CD4-positive, alpha-beta T cell treated with Interleukin-6 for 4 hours (primary cell): ENCODE measurements at regions not wholly inside any gene's neighbourhood (a gene's known extent, or its start where the extent isn't known, plus 50 kb on each side); places are given as distances from the start of the nearest gene placed in this dataset.

Experiments
- DNase-seq: peaks from one replicate; pipeline ENCODE4 v3.0.0-alpha.2; 2020; ENCODE audit warnings: mixed read lengths

GRCh38 chr2:172204762-172205161 is 102.1 kb upstream of the DLX2 start:
- DNase-seq = no peak

- no peak for DNase-seq
Measured at GRCh38 chr2:172205292-172205691, 102.6 kb upstream of the DLX2 start.

- DNase-seq = no peak
Measured at GRCh38 chr2:172207911-172208310, 105.2 kb upstream of the DLX2 start.

GRCh38 chr2:172208791-172209325 is 106.2 kb upstream of the DLX2 start:
- DNase-seq = no peak

- no peak for DNase-seq
Measured at GRCh38 chr2:172210599-172210998, 107.9 kb upstream of the DLX2 start.

GRCh38 chr2:172211512-172211911 is 108.8 kb upstream of the DLX2 start:
- DNase-seq = no peak

GRCh38 chr2:172213116-172213860 is 110.6 kb upstream of the DLX2 start:
- DNase-seq = no peak

GRCh38 chr2:172214252-172214651 is 111.6 kb upstream of the DLX2 start:
- DNase-seq = no peak

- no peak for DNase-seq
Measured at GRCh38 chr2:172215172-172215935, 112.7 kb upstream of the DLX2 start.

- DNase-seq = no peak
Measured at GRCh38 chr2:172215936-172216335, 113.2 kb upstream of the DLX2 start.

- no peak for DNase-seq
Measured at GRCh38 chr2:172216477-172216876, 113.8 kb upstream of the DLX2 start.

- no peak for DNase-seq
Measured at GRCh38 chr2:172219201-172219600, 116.5 kb upstream of the DLX2 start.

GRCh38 chr2:172220121-172220520 is 117.4 kb upstream of the DLX2 start:
- no peak for DNase-seq

GRCh38 chr2:172223601-172224054 is 120.9 kb upstream of the DLX2 start:
- DNase-seq = peak; percentile 36

- DNase-seq = no peak
Measured at GRCh38 chr2:172225786-172226185, 123.1 kb upstream of the DLX2 start.

GRCh38 chr2:172226244-172227061 is 123.8 kb upstream of the DLX2 start:
- peak; percentile 49 for DNase-seq

GRCh38 chr2:172227719-172228118 is 125.0 kb upstream of the DLX2 start:
- DNase-seq = no peak

GRCh38 chr2:172228177-172228808 is 125.6 kb upstream of the DLX2 start:
- no peak for DNase-seq

GRCh38 chr2:172229125-172229524 is 126.4 kb upstream of the DLX2 start:
- no peak for DNase-seq

GRCh38 chr2:172230332-172230888 is 127.7 kb upstream of the DLX2 start:
- no peak for DNase-seq

GRCh38 chr2:172230889-172231401 is 128.2 kb upstream of the DLX2 start:
- no peak for DNase-seq

- no peak for DNase-seq
Measured at GRCh38 chr2:172231508-172231907, 128.8 kb upstream of the DLX2 start.
